HUES6 (cell line): ENCODE measurements at regions not wholly inside any gene's neighbourhood (a gene's known extent, or its start where the extent isn't known, plus 50 kb on each side); places are given as distances from the start of the nearest gene placed in this dataset.
A peak's percentile ranks its signal among the peaks of the same experiment; 100 is the strongest.
"Not testable (repeated sequence)": the region's sequence is repeated elsewhere in the genome, so short reads cannot be mapped to it uniquely, and the experiment has no call there.

Experiments used
- H3K27ac ChIP-seq: 2 replicates; pipeline ENCODE4 v1.7.0; 2013; ENCODE audit warnings: low read depth, mild to moderate bottlenecking, low read length, inconsistent platforms
- H3K27me3 ChIP-seq: 2 replicates; pipeline ENCODE4 v1.6.1; 2013; ENCODE audit warnings: low read length; ENCODE audit not compliant: control insufficient read depth, insufficient read depth
- H3K36me3 ChIP-seq: 2 replicates; pipeline ENCODE4 v1.6.1; 2013; ENCODE audit warnings: low read length; ENCODE audit not compliant: control insufficient read depth, insufficient read depth
- H3K4me1 ChIP-seq: 2 replicates; pipeline ENCODE4 v1.6.1; 2013; ENCODE audit warnings: low read length; ENCODE audit not compliant: control insufficient read depth, insufficient read depth
- H3K4me3 ChIP-seq: 2 replicates; pipeline ENCODE4 v1.5.1; 2013; ENCODE audit warnings: low read depth, low read length
- H3K9ac ChIP-seq: one replicate; pipeline ENCODE4 v1.6.1; 2013; ENCODE audit warnings: mild to moderate bottlenecking, low read length
- H3K9me3 ChIP-seq: 2 replicates; pipeline ENCODE4 v1.6.1; 2013; ENCODE audit warnings: low read depth, low read length; ENCODE audit not compliant: control insufficient read depth, insufficient read depth

DNA sequence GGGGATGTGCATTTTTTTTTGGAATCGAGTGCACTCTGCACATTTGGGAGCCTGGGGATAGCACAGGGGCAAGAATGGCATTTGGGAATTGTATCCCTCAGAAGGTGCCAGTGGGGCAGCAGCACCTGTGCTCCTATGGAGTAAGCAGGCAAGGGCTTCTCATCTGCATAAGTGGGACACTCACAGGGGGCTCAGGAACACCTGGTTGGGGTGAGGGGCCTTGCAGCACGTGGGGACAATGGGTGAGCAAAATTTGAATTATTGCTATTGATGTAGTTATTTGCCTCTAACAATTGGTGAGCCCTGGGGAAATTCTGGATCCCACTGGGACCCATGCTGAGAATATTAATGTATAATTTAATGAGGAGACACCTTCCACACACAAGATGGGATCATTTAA, 274.2 kb downstream of the TTC6 start:
- no peaks in the 10 kb centered on the region for H3K9me3 ChIP-seq
- H3K9ac ChIP-seq, result no peak overlapping the region
- H3K27me3 ChIP-seq, result no peaks in the 10 kb centered on the region
- H3K27ac ChIP-seq, result no peak overlapping the region
- no peak overlapping the region for H3K4me3 ChIP-seq
- H3K4me1 ChIP-seq, result 0 out of 2 replicates have a peak, but pooled peaks cover 3% of the 10 kb centered on the region
- H3K36me3 ChIP-seq, result no peaks in the 10 kb centered on the region

GRCh38 chr14:37870170-37870569, 274.7 kb downstream of the TTC6 start:
- no peak overlapping the region for H3K27ac ChIP-seq
- no peaks in the 10 kb centered on the region for H3K9me3 ChIP-seq
- peaks cover 7% of the 10 kb centered on the region; the same call in 1 of the 2 replicates for H3K4me1 ChIP-seq

GRCh38 chr14:37870632-37871346, 275.4 kb downstream of the TTC6 start:
- H3K9me3 ChIP-seq, result no peaks in the 10 kb centered on the region
- H3K4me1 ChIP-seq, result peaks cover 8% of the 10 kb centered on the region; the same call in 1 of the 2 replicates
- no peak overlapping the region for H3K4me3 ChIP-seq
- no peaks in the 10 kb centered on the region for H3K27me3 ChIP-seq
- no peak overlapping the region for H3K9ac ChIP-seq
- no peaks in the 10 kb centered on the region for H3K36me3 ChIP-seq
- H3K27ac ChIP-seq, result no peak overlapping the region

More at GRCh38 chr14:37870170-37870569, 274.7 kb downstream of the TTC6 start:
- Histone ChIP-seq H3K9ac (no peak overlapping the region), H3K27me3 (no peaks in the 10 kb centered on the region), H3K36me3 (no peaks in the 10 kb centered on the region), H3K4me3 (no peak overlapping the region)

GRCh38 chr14:37874065-37874428, 278.6 kb downstream of the TTC6 start:
- not testable (repeated sequence) for H3K36me3 ChIP-seq, H3K27me3 ChIP-seq, H3K9me3 ChIP-seq, H3K4me1 ChIP-seq, H3K9ac ChIP-seq, H3K27ac ChIP-seq, H3K4me3 ChIP-seq

- Histone ChIP-seq H3K4me1 (peaks cover 8% of the 10 kb centered on the region; the same call in 1 of the 2 replicates), H3K27me3 (no peaks in the 10 kb centered on the region), H3K9me3 (no peaks in the 10 kb centered on the region), H3K4me3 (no peak overlapping the region), H3K36me3 (no peaks in the 10 kb centered on the region), H3K27ac (no peak overlapping the region), H3K9ac (no peak overlapping the region)
Measured at GRCh38 chr14:37874429-37875109, 279.1 kb downstream of the TTC6 start.

DNA sequence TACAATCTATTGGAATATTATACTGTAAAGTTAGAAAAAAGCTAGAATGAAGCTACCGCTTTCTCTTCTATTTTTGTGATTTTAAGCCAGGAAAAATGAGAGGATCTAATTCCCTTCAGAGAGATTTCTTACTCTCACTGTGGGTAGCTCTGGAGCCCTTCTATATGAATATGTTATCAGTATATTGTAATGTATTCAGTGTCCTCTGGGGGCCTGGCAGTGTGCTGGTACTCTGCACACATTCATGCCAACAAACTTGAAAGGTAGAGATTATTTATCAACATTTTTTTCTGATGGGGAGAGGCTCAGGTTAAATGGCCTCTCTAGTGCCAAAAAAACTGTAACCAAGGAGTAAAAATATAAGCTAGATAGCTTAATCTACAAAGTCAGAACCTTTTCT, 292.8 kb downstream of the TTC6 start:
- Histone ChIP-seq H3K4me3 (no peak overlapping the region), H3K4me1 (no peaks in the 10 kb centered on the region), H3K27ac (no peak overlapping the region), H3K36me3 (no peaks in the 10 kb centered on the region), H3K27me3 (no peaks in the 10 kb centered on the region), H3K9me3 (peaks cover 13% of the 10 kb centered on the region), H3K9ac (no peak overlapping the region)

DNA sequence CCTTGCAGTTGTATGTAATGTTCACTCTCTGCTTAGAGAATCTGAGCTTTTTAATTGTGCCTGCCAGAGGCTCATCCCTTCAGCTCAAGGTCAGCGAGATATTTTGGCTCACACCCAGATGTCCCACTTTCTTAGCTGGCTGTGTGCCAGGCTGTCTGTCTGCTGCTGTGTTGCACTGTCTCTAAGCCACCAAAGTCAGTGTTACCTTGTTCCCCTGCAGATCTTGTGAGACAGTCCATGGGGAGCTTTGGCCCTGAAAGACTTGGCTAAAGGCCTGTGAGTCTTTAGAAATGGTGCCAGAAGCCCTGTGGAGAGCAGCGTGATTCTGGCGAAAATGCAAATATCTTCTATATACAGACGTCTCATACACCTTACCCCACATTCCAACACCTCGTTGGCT, 293.7 kb downstream of the TTC6 start:
- no peaks in the 10 kb centered on the region for H3K27me3 ChIP-seq
- no peak overlapping the region for H3K27ac ChIP-seq
- peaks cover 5% of the 10 kb centered on the region for H3K4me1 ChIP-seq
- H3K36me3 ChIP-seq, result no peaks in the 10 kb centered on the region
- H3K9me3 ChIP-seq, result peaks cover 13% of the 10 kb centered on the region
- no peak overlapping the region for H3K4me3 ChIP-seq
- H3K9ac ChIP-seq, result no peak overlapping the region

GRCh38 chr14:37890095-37890494, 294.7 kb downstream of the TTC6 start:
- no peak overlapping the region for H3K9ac ChIP-seq
- peaks cover 15% of the 10 kb centered on the region for H3K4me1 ChIP-seq
- H3K9me3 ChIP-seq, result peaks cover 13% of the 10 kb centered on the region
- no peak overlapping the region for H3K27ac ChIP-seq
- no peaks in the 10 kb centered on the region for H3K36me3 ChIP-seq
- no peaks in the 10 kb centered on the region for H3K27me3 ChIP-seq
- H3K4me3 ChIP-seq, result no peak overlapping the region

DNA sequence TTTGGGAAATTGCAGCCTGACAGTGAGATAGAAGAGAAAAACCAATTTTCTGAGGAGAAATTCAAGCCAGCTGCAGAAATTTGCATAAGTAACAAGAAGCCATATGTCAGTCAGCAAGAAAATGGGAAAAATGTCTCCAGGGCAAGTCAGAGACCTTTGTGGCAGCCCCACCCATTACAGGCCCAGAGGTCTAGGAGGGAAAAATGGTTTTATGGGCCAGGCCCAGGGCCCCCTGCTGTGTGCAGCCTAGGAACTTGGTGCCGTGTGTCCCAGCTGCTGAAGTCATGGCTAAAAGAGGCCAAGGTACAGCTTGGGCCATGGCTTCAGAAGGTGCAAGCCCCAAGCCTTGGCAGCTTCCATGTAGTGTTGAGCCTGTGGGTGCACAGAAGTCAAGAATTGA, 296.1 kb downstream of the TTC6 start:
- H3K27ac ChIP-seq, H3K27me3 ChIP-seq, H3K4me3 ChIP-seq, H3K36me3 ChIP-seq, H3K9ac ChIP-seq: not testable (repeated sequence)
- Histone ChIP-seq H3K9me3 (peaks cover 13% of the 10 kb centered on the region), H3K4me1 (peaks cover 21% of the 10 kb centered on the region)

DNA sequence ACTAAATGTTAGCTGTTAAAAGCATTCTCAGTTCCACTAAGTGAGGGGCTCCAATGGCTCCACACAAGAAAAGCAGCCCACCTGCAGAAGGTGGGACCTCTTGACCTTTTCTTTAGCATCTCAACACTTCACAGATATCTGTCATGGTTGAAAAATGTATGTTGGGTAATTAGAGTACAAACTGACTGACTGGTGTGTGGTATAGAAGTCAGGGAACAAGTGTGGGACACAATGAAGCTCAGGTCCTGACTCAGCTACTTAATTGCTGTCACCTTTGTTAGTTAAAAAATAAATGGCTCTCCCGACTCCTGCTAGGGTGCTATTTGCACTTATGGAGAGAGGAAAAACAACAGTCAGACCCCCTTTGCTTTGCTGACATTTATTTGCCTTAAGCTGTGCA, 299.0 kb downstream of the TTC6 start:
- 0 out of 2 replicates have a peak overlapping the region, but pooled peaks have one; percentile 8 for H3K4me3 ChIP-seq
- no peak overlapping the region; the same call in 1 of the 2 replicates for H3K27ac ChIP-seq

GRCh38 chr14:37899365-37899764, 303.9 kb downstream of the TTC6 start:
- H3K4me1 ChIP-seq, result peaks cover 13% of the 10 kb centered on the region
- H3K27ac ChIP-seq, result no peak overlapping the region
- peaks cover 6% of the 10 kb centered on the region; the same call in 1 of the 2 replicates for H3K27me3 ChIP-seq
- no peaks in the 10 kb centered on the region for H3K9me3 ChIP-seq
- no peak overlapping the region for H3K9ac ChIP-seq
- no peak overlapping the region for H3K4me3 ChIP-seq
- H3K36me3 ChIP-seq, result no peaks in the 10 kb centered on the region

More for the DNA sequence above, 299.0 kb downstream of the TTC6 start:
- Histone ChIP-seq H3K4me1 (peaks cover 21% of the 10 kb centered on the region), H3K27me3 (peaks cover 3% of the 10 kb centered on the region; the same call in 1 of the 2 replicates), H3K9ac (peak overlapping the region; percentile 3), H3K36me3 (no peaks in the 10 kb centered on the region), H3K9me3 (peaks cover 13% of the 10 kb centered on the region)
